Epithelial cell of proximal tubule (primary cell): ENCODE measurements at regions not wholly inside any gene's neighbourhood (a gene's known extent, or its start where the extent isn't known, plus 50 kb on each side); places are given as distances from the start of the nearest gene placed in this dataset.

ENCODE experiments used
- DNase-seq: peaks from one replicate; pipeline ENCODE4 v3.0.0-alpha.2; 2011; ENCODE audit warnings: low read depth
- H3K4me3 ChIP-seq: 2 replicates; pipeline ENCODE4 v1.5.1; 2011; ENCODE audit warnings: low read depth, mild to moderate bottlenecking, low read length
- TF ChIP-seq, protein P1 (sequence below): conservative IDR thresholded peaks from 2 replicates; pipeline ENCODE4 v1.5.1; 2012; ENCODE audit warnings: low read depth, mild to moderate bottlenecking, low read length

DNA sequence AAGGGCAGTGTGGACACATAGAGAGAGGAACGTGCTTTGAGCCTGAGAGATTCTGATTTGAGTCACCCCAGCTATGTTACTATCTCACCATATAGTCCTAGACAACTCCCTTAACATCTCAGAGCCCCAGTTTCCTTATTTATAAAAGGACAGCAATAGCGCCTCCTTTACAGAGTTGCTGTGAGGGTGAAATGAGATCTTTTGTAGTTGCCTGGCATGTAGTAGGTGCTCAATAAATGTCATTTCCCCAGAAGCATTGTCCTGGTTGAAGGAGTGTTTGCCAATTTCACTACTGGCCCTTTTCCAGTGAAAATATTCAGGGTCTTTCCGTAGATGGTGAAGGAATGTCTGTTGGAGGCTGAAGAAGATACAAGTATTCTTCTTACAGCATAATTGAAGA, 51.3 kb upstream of the FAM180A start:
- H3K4me3 ChIP-seq, result no peak overlapping the region
- TF ChIP-seq, protein P1, sequence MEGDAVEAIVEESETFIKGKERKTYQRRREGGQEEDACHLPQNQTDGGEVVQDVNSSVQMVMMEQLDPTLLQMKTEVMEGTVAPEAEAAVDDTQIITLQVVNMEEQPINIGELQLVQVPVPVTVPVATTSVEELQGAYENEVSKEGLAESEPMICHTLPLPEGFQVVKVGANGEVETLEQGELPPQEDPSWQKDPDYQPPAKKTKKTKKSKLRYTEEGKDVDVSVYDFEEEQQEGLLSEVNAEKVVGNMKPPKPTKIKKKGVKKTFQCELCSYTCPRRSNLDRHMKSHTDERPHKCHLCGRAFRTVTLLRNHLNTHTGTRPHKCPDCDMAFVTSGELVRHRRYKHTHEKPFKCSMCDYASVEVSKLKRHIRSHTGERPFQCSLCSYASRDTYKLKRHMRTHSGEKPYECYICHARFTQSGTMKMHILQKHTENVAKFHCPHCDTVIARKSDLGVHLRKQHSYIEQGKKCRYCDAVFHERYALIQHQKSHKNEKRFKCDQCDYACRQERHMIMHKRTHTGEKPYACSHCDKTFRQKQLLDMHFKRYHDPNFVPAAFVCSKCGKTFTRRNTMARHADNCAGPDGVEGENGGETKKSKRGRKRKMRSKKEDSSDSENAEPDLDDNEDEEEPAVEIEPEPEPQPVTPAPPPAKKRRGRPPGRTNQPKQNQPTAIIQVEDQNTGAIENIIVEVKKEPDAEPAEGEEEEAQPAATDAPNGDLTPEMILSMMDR, result peak; percentile 11
- DNase-seq, result no peak
